Muscle of leg (tissue), 3 donors: ENCODE measurements at regions not wholly inside any gene's neighbourhood (a gene's known extent, or its start where the extent isn't known, plus 50 kb on each side); places are given as distances from the start of the nearest gene placed in this dataset.

Experiments used
- DNase-seq: peaks from one replicate; pipeline ENCODE4 v3.0.0; 2013
- H3K27ac ChIP-seq: one replicate; pipeline ENCODE4 v1.5.1; 2013; ENCODE audit warnings: mild to moderate bottlenecking, low read length, control low read depth
- H3K27me3 ChIP-seq: one replicate; pipeline ENCODE4 v1.6.1; 2013; ENCODE audit warnings: low read length; ENCODE audit not compliant: control insufficient read depth, insufficient read depth
- H3K36me3 ChIP-seq: one replicate; pipeline ENCODE4 v1.6.1; 2013; ENCODE audit warnings: low read length; ENCODE audit not compliant: control insufficient read depth, insufficient read depth
- H3K4me1 ChIP-seq: one replicate; pipeline ENCODE4 v1.6.1; 2013; ENCODE audit warnings: low read length; ENCODE audit not compliant: control insufficient read depth, insufficient read depth
- H3K4me3 ChIP-seq: one replicate; pipeline ENCODE4 v1.5.1; 2013; ENCODE audit warnings: low read length, control low read depth
- H3K9me3 ChIP-seq: replicated peaks from 2 replicates; pipeline ENCODE4 v1.6.1; 2013; ENCODE audit warnings: low read depth, low read length; ENCODE audit not compliant: control insufficient read depth
- WGBS: methylation state at CpG from one replicate; pipeline ENCODE4 v1.1.5; 2013; ENCODE audit warnings: missing lambda C conversion rate; ENCODE audit not compliant: insufficient coverage; 5-methylcytosine and 5-hydroxymethylcytosine counted together

- Histone ChIP-seq H3K36me3 (no peaks in the 10 kb centered on the region), H3K4me3 (no peak overlapping the region), H3K9me3 (no peaks in the 10 kb centered on the region), H3K27me3 (no peaks in the 10 kb centered on the region), H3K4me1 (no peaks in the 10 kb centered on the region), H3K27ac (no peak overlapping the region)
- no peak for DNase-seq
Measured at GRCh38 chr13:55214841-55215345, 1925.8 kb upstream of the PRR20A start.

DNA sequence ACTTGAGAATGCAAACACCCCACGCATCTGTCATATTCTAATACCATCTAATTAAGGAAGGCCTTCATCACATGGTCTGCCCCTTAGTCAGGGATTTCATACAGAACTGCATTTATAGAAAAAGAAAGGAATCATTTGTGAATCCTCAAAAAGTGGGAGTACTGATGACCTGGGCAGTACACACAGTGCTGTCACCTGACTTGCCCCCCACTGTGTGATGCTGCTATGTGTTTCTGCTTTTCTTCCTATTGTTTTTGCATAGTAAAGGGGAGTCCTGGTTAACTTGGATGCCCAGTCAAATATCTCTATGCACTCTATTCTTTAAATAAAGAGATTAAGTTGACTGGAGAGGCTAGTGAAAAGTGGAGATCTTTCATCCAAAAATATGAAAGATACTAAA lies 1921.2 kb upstream of the PRR20A start:
- no peak for DNase-seq
- H3K9me3 ChIP-seq, result no peaks in the 10 kb centered on the region
- no peak overlapping the region for H3K4me3 ChIP-seq
- H3K27me3 ChIP-seq, result no peaks in the 10 kb centered on the region
- no peaks in the 10 kb centered on the region for H3K36me3 ChIP-seq
- no peak overlapping the region for H3K27ac ChIP-seq
- no peaks in the 10 kb centered on the region for H3K4me1 ChIP-seq
- WGBS, result no CpG with 5 or more reads among the region's 1 CpG

- WGBS, result no CpG with 5 or more reads among the region's 4 CpGs
- H3K27ac ChIP-seq, result no peak overlapping the region
- H3K36me3 ChIP-seq, result no peaks in the 10 kb centered on the region
- no peak overlapping the region for H3K4me3 ChIP-seq
- no peaks in the 10 kb centered on the region for H3K4me1 ChIP-seq
- no peaks in the 10 kb centered on the region for H3K9me3 ChIP-seq
- DNase-seq, result no peak
- H3K27me3 ChIP-seq, result no peaks in the 10 kb centered on the region
Measured at GRCh38 chr13:55229906-55230569, 1910.7 kb upstream of the PRR20A start.

DNA sequence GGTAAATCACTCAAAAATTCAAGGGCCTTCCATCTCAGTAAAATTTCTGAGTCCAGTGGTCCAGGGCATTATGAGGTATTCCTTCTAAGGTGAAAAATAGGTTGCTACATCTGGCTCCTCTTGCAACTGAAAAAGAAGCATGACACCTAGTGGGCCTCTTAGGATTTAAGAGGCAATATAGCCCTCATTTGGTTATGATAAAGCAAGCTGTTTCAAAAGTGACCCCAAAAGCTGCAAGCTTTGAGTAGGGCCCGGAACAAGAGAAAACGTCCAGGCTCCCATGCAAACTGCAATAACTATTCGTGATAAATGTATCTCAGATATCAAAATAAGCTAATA lies 1910.2 kb upstream of the PRR20A start:
- H3K9me3 ChIP-seq, result no peaks in the 10 kb centered on the region
- no peaks in the 10 kb centered on the region for H3K4me1 ChIP-seq
- no CpG with 5 or more reads among the region's 3 CpGs for WGBS

DNA sequence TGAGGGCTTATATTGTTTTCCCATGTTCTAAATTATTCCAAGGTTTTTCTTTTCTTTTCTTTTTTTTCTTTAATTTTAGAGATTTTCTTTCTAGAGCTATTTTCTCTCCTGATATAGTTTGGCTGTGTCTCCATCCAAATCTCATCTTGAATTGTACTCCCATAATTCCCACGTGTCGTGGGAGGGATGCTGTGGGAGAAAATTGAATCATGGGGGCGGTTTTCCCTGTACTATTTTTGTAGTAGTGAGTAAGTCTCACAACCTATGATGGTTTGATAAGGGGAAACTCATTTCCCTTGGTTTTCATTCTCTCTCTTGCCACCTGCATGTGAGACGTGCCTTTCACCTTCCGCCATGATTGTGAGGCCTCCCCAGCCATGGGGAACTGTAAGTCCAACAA lies 1906.4 kb upstream of the PRR20A start:
- Histone ChIP-seq H3K27me3 (no peaks in the 10 kb centered on the region), H3K36me3 (no peaks in the 10 kb centered on the region), H3K4me3 (no peak overlapping the region), H3K4me1 (no peaks in the 10 kb centered on the region), H3K9me3 (no peaks in the 10 kb centered on the region), H3K27ac (no peak overlapping the region)
- no CpG with 5 or more reads among the region's 5 CpGs for WGBS
- DNase-seq, result no peak

More for the DNA sequence above, 1910.2 kb upstream of the PRR20A start:
- Histone ChIP-seq H3K27me3 (no peaks in the 10 kb centered on the region), H3K4me3 (no peak overlapping the region), H3K27ac (no peak overlapping the region), H3K36me3 (no peaks in the 10 kb centered on the region)
- DNase-seq, result no peak

GRCh38 chr13:55245005-55245644 lies 1895.6 kb upstream of the PRR20A start:
- Histone ChIP-seq H3K9me3 (peaks cover 8% of the 10 kb centered on the region), H3K36me3 (no peaks in the 10 kb centered on the region), H3K27ac (no peak overlapping the region), H3K4me1 (no peaks in the 10 kb centered on the region), H3K27me3 (no peaks in the 10 kb centered on the region), H3K4me3 (no peak overlapping the region)
- DNase-seq, result no peak
- WGBS, result 55% methylated on average over 2 of the region's 4 CpGs

DNA sequence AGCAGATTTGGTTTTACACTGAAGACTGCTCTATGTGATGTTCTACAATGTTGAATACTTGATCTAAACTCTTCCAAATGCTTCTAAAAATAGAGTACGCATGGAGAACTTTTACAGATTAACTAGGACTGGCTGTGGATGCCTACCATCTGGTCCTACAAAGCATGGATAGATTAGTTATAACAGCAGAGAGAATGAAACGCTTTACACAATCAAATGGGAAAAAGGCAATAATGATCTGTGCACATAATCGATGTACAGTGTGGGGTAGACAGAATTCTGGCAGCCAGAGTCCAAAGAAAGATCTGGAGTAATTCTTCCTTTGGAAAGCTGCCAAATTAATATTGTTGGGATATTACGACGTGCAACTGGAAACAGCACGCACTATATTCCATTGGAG lies 1885.5 kb upstream of the PRR20A start:
- Histone ChIP-seq H3K4me1 (no peaks in the 10 kb centered on the region), H3K36me3 (no peaks in the 10 kb centered on the region), H3K9me3 (no peaks in the 10 kb centered on the region), H3K27ac (no peak overlapping the region), H3K4me3 (no peak overlapping the region), H3K27me3 (no peaks in the 10 kb centered on the region)
- WGBS, result 33% methylated on average over 1 of the region's 6 CpGs
- no peak for DNase-seq

DNA sequence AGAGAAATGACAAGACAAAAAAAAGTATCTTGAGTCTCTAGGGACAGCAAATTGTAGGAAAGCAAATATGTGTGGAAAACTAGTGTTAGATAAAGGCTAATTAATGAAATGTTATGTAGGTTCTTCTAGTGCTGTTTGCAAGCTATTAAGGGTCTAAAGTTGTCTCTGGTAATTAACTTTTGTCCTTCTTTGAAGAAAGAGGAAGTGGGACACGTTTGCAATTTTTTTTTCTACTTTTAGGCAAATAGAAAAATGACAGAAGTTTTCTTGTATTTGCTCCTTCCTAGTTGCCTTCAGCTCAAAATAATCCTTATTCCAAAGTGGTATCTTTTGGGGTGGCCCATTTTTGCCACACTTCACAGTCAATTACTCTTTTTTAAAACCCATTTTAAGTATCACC lies 1877.7 kb upstream of the PRR20A start:
- no peaks in the 10 kb centered on the region for H3K9me3 ChIP-seq
- H3K27me3 ChIP-seq, result no peaks in the 10 kb centered on the region
- no peaks in the 10 kb centered on the region for H3K4me1 ChIP-seq
- DNase-seq, result no peak
- no CpG with 5 or more reads among the region's 1 CpG for WGBS
- no peaks in the 10 kb centered on the region for H3K36me3 ChIP-seq
- H3K4me3 ChIP-seq, result no peak overlapping the region
- no peak overlapping the region for H3K27ac ChIP-seq

DNA sequence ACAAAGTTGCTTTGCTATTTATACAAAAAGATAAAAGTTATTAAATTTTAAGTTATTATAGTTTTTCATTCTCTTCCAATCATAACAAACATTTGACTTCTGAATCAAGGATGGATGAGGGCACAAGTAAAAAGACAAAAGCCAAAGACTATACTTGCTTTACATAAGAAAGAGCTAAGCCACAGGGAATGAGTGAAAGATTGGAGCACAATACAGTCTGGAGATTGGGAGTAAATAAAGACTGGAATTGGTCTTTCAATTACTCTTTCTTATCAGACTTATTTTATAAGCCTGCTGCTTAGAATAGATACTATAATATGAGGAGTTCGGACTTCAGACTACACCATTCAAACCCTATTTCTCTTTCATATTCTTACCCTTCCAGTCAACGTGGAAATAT lies 1874.1 kb upstream of the PRR20A start:
- no peaks in the 10 kb centered on the region for H3K36me3 ChIP-seq
- WGBS, result no CpG with 5 or more reads among the region's 2 CpGs
- H3K27me3 ChIP-seq, result no peaks in the 10 kb centered on the region
- no peak overlapping the region for H3K27ac ChIP-seq
- no peaks in the 10 kb centered on the region for H3K9me3 ChIP-seq
- H3K4me3 ChIP-seq, result no peak overlapping the region
- H3K4me1 ChIP-seq, result no peaks in the 10 kb centered on the region
- no peak for DNase-seq

GRCh38 chr13:55298201-55298600 lies 1842.5 kb upstream of the PRR20A start:
- no peaks in the 10 kb centered on the region for H3K27me3 ChIP-seq
- H3K4me3 ChIP-seq, result no peak overlapping the region
- no peak overlapping the region for H3K27ac ChIP-seq
- no peak for DNase-seq
- 80% methylated on average over 1 of the region's 1 CpG for WGBS
- H3K36me3 ChIP-seq, result no peaks in the 10 kb centered on the region
- H3K4me1 ChIP-seq, result no peaks in the 10 kb centered on the region
- no peaks in the 10 kb centered on the region for H3K9me3 ChIP-seq

- H3K4me3 ChIP-seq, result no peak overlapping the region
- no peak for DNase-seq
- WGBS, result no CpG with 5 or more reads among the region's 3 CpGs
- no peaks in the 10 kb centered on the region for H3K36me3 ChIP-seq
- H3K4me1 ChIP-seq, result no peaks in the 10 kb centered on the region
- H3K27ac ChIP-seq, result no peak overlapping the region
- H3K27me3 ChIP-seq, result no peaks in the 10 kb centered on the region
- H3K9me3 ChIP-seq, result no peaks in the 10 kb centered on the region
Measured at GRCh38 chr13:55302568-55302967, 1838.2 kb upstream of the PRR20A start.
